Brain pericyte (primary cell): ENCODE measurements at regions not wholly inside any gene's neighbourhood (a gene's known extent, or its start where the extent isn't known, plus 50 kb on each side); places are given as distances from the start of the nearest gene placed in this dataset.

ENCODE experiments used
- DNase-seq: peaks from one replicate; pipeline ENCODE4 v3.0.0-alpha.2; 2012; ENCODE audit warnings: low read depth, low spot score

GRCh38 chr16:65176603-65177002, 54.7 kb upstream of the CDH11 start:
- DNase-seq: peak; percentile 80

DNA sequence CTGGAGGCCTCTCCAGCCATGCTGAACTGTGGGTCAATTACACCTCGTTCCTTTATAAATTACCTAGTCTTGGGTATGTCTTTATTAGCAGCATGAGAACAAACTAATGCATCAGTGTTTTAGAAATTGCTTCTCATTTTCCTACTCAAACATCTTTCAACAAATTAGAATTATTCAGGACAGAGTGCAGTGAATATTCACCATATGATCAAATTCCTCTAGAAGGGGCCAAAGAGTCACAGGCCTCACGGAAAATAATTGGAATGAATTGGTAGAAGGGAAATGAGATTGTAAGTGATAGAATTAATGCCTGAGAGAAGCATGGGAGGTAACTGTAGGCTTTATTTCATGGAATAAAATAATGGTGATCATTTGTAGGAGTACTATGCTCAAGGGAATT, 50.5 kb upstream of the CDH11 start:
- no peak for DNase-seq
